ENCODE measurements at regions not wholly inside any gene's neighbourhood (a gene's known extent, or its start where the extent isn't known, plus 50 kb on each side); places are given as distances from the start of the nearest gene placed in this dataset.

DNA sequence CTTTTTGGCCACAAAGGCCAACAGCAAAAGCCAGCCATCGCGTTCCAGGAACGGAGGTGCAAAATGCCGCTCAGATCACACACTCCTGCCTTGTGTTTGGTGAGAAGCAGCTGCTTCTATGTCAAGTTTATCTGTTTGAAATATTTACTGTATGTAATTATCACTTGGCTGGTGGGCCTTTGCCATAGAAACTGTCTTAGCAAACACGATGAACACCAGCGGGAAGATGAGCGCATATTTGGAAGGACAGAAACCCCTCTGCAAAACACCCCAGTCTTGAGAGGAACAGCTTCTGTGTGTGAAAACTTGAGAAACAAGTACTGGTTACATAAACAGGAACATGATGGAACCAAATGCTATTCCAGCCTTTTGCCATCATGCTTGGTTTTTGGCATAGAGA is 59.7 kb downstream of the SCG2 start:
- no peak for DNase-seq (ENCODE audit: low read depth in 4 of 4, low spot score in 3 of 4)

GRCh38 chr2:223545406-223545805 is 56.8 kb downstream of the SCG2 start:
- no peak for DNase-seq (ENCODE audit: low read depth in 4 of 4, low spot score in 3 of 4)

- DNase-seq (ENCODE audit: low read depth in 4 of 4, low spot score in 3 of 4): no peak
These were observed 56.3 kb downstream of the SCG2 start for GRCh38 chr2:223545830-223546229.

Data from right renal pelvis (tissue), 4 donors.